GM12891 (cell line): ENCODE measurements at regions not wholly inside any gene's neighbourhood (a gene's known extent, or its start where the extent isn't known, plus 50 kb on each side); places are given as distances from the start of the nearest gene placed in this dataset.

Experiments used
- PAX5 ChIP-seq: IDR thresholded peaks from 2 replicates; pipeline ENCODE4 v1.6.1; 2011; ENCODE audit warnings: low read length, moderate library complexity, mild to moderate bottlenecking; ENCODE audit not compliant: insufficient read depth, severe bottlenecking
- POLR2A ChIP-seq: IDR thresholded peaks from 2 replicates; pipeline ENCODE4 v1.6.1; 2011; ENCODE audit warnings: low read depth, low read length, control low read depth
- POLR2AphosphoS5 ChIP-seq: IDR thresholded peaks from 2 replicates; pipeline ENCODE4 v1.6.1; 2011; ENCODE audit warnings: low read depth, low read length, control low read depth
- POU2F2 ChIP-seq: IDR thresholded peaks from 2 replicates; pipeline ENCODE4 v1.6.1; 2011; ENCODE audit warnings: low read depth, mild to moderate bottlenecking, control low read depth, low read length, moderate library complexity
- SPI1 ChIP-seq: IDR thresholded peaks from 2 replicates; pipeline ENCODE4 v1.6.1; 2011; ENCODE audit warnings: low read depth, low read length, control low read depth
- TAF1 ChIP-seq: IDR thresholded peaks from 2 replicates; pipeline ENCODE4 v1.6.1; 2011; ENCODE audit warnings: low read depth, low read length, control low read depth

- TF ChIP-seq TAF1 = peak; percentile 18
- peak; percentile 2; the same call in 1 of the 2 replicates for TF ChIP-seq POLR2A
- peak; percentile 8; the same call in 1 of the 2 replicates for TF ChIP-seq POLR2AphosphoS5
- TF ChIP-seq SPI1 = no peak
- peak; percentile 28 for TF ChIP-seq POU2F2
- TF ChIP-seq PAX5 = no peak
Observed at GRCh38 chr6:37555040-37555781, 55.5 kb upstream of the CCDC167 start.
